Glutamatergic neuron (in vitro differentiated cells): ENCODE measurements at regions not wholly inside any gene's neighbourhood (a gene's known extent, or its start where the extent isn't known, plus 50 kb on each side); places are given as distances from the start of the nearest gene placed in this dataset.
"Not testable (repeated sequence)": the region's sequence is repeated elsewhere in the genome, so short reads cannot be mapped to it uniquely, and the experiment has no call there.

Source experiments
- DNase-seq: peaks from one replicate; pipeline ENCODE4 v3.0.0; 2022
- H3K27ac Mint-ChIP-seq: one replicate; pipeline ENCODE4 v1.8.0; 2020; ENCODE audit warnings: mild to moderate bottlenecking, mixed read lengths, inconsistent platforms; ENCODE audit not compliant: unreplicated experiment
- H3K27me3 Mint-ChIP-seq: one replicate; pipeline ENCODE4 v1.8.0; 2020; ENCODE audit warnings: mild to moderate bottlenecking, moderate library complexity, mixed read lengths, inconsistent platforms; ENCODE audit not compliant: unreplicated experiment
- H3K36me3 Mint-ChIP-seq: one replicate; pipeline ENCODE4 v1.8.0; 2020; ENCODE audit warnings: mild to moderate bottlenecking, mixed read lengths, inconsistent platforms; ENCODE audit not compliant: unreplicated experiment
- H3K4me1 Mint-ChIP-seq: one replicate; pipeline ENCODE4 v1.8.0; 2020; ENCODE audit warnings: mild to moderate bottlenecking, low read depth, mixed read lengths, inconsistent platforms; ENCODE audit not compliant: unreplicated experiment
- H3K4me3 Mint-ChIP-seq: one replicate; pipeline ENCODE4 v1.8.0; 2020; ENCODE audit warnings: mild to moderate bottlenecking, mixed read lengths, inconsistent platforms; ENCODE audit not compliant: unreplicated experiment
- H3K9me3 Mint-ChIP-seq: one replicate; pipeline ENCODE4 v1.8.0; 2020; ENCODE audit warnings: mild to moderate bottlenecking, moderate library complexity, mixed read lengths, inconsistent platforms; ENCODE audit not compliant: unreplicated experiment
- TF ChIP-seq, protein P1 (sequence below): fragments of 200-600 bp; sonication (generic); IDR thresholded peaks from one replicate; pipeline ENCODE4 v1.5.0; 2021; ENCODE audit not compliant: partially characterized antibody, unreplicated experiment

DNA sequence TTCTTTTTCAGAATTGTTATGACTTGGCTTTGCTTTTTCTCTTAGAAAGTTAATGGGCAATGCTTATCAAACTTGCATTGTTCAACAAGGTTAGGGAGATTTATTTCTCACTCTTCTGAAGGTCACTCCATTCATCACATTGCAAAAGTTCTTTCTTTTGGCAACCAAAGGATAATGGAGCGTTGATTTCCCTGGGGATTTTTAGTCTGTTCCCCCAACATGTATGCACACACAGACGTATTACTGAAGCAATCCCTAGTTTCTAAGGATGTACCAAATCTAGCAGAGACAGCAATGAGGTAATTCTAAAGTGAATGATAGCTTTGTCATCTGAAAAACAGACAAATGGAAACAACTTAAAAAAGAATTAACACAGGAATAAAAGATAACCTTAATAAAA lies 349.1 kb downstream of the NYAP2 start:
- Mint-ChIP-seq H3K9me3 (no peaks in the 10 kb centered on the region), H3K4me3 (no peak overlapping the region), H3K27ac (no peak overlapping the region), H3K36me3 (peaks cover 5% of the 10 kb centered on the region), H3K4me1 (peaks cover 5% of the 10 kb centered on the region), H3K27me3 (no peaks in the 10 kb centered on the region)
- no peak for DNase-seq
- TF ChIP-seq, protein P1, sequence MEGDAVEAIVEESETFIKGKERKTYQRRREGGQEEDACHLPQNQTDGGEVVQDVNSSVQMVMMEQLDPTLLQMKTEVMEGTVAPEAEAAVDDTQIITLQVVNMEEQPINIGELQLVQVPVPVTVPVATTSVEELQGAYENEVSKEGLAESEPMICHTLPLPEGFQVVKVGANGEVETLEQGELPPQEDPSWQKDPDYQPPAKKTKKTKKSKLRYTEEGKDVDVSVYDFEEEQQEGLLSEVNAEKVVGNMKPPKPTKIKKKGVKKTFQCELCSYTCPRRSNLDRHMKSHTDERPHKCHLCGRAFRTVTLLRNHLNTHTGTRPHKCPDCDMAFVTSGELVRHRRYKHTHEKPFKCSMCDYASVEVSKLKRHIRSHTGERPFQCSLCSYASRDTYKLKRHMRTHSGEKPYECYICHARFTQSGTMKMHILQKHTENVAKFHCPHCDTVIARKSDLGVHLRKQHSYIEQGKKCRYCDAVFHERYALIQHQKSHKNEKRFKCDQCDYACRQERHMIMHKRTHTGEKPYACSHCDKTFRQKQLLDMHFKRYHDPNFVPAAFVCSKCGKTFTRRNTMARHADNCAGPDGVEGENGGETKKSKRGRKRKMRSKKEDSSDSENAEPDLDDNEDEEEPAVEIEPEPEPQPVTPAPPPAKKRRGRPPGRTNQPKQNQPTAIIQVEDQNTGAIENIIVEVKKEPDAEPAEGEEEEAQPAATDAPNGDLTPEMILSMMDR: no peak

DNA sequence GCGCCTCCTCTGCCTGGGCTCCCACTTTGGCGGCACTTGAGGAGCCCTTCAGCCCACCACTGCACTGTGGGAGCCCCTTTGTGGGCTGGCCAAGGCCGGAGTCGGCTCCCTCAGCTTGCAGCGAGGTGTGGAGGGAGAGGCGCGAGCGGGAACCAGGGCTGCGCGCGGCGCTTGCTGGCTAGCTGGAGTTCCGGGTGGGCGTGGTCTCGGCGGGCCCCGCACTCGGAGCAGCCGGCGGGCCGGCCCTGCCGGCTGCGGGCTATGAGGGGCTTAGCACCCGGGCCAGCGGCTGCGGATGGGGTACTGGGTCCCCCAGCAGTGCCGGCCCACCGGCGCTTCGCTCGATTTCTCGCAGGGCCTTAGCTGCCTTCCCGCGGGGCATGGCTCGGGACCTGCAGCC lies 344.5 kb downstream of the NYAP2 start:
- H3K9me3 Mint-ChIP-seq, DNase-seq, H3K4me1 Mint-ChIP-seq, H3K27me3 Mint-ChIP-seq, H3K36me3 Mint-ChIP-seq, H3K4me3 Mint-ChIP-seq, H3K27ac Mint-ChIP-seq: not testable (repeated sequence)

DNA sequence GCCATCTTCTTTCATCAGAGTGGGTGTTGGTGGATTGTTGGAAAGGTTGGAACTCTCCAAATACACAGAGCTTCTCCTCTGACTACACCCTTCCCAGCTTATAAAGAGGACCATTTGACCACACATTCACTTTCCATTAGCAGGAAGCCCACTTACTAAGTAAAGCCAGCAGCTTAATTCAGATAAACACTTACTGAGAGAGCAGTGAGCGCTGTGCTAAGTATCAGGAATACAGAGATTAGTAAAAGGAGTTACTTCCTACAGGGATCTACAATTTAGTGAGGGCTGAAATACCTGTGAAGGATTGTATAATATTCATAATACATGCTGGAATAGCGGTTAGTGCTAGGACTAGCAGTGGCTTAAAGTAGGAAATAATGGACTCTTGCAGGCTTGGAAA lies 343.0 kb downstream of the NYAP2 start:
- Mint-ChIP-seq H3K4me3 (no peak overlapping the region), H3K27ac (no peak overlapping the region), H3K27me3 (no peaks in the 10 kb centered on the region), H3K4me1 (no peaks in the 10 kb centered on the region), H3K9me3 (no peaks in the 10 kb centered on the region), H3K36me3 (peaks cover 5% of the 10 kb centered on the region)
- TF ChIP-seq, protein P1: no peak
- DNase-seq: no peak

DNA sequence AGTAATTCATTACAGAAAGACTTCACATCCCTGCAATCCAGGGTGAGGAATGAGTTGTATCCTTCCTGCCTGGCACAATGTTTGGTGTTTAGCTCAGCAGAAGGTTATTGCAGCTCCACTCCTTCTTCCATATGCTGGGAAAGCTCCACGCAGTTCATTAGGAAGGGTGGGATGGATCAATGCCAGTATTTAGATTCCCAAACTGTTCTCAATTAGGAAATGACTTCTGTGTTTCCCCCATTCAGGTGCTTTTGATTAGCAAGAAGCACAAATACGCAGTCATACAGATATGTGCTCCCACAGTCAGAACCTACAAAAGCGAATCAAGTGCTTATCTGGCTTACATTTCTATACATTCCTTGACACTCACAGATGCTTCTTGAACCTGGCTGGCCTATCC lies 340.6 kb downstream of the NYAP2 start:
- peaks cover 3% of the 10 kb centered on the region for H3K36me3 Mint-ChIP-seq
- no peak overlapping the region for H3K4me3 Mint-ChIP-seq
- DNase-seq: no peak
- no peak overlapping the region for H3K27ac Mint-ChIP-seq
- H3K27me3 Mint-ChIP-seq: no peaks in the 10 kb centered on the region
- H3K4me1 Mint-ChIP-seq: no peaks in the 10 kb centered on the region
- TF ChIP-seq, protein P1: no peak
- no peaks in the 10 kb centered on the region for H3K9me3 Mint-ChIP-seq

DNA sequence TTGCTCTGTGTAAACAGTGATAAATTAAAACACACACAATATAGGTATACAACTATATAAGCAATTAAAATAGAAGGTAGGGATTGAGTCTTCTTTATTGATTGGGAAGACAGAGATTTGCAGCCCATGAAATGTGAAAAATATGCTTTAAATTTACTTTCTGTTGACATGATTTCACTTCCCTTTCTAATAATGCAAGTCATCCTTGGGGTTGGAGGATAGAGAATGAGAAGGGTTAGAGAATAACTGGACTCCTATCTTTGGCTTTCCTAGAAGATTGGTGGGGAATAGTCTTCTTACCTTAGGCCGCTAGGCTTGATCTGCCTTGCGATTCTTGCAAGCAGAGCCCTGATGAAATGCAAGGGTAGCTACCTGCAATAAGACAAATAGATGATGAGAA lies 339.8 kb downstream of the NYAP2 start:
- Mint-ChIP-seq H3K27me3 (no peaks in the 10 kb centered on the region), H3K36me3 (no peaks in the 10 kb centered on the region), H3K27ac (no peak overlapping the region), H3K4me1 (no peaks in the 10 kb centered on the region), H3K9me3 (no peaks in the 10 kb centered on the region), H3K4me3 (no peak overlapping the region)
- no peak for DNase-seq
- TF ChIP-seq, protein P1: no peak

DNA sequence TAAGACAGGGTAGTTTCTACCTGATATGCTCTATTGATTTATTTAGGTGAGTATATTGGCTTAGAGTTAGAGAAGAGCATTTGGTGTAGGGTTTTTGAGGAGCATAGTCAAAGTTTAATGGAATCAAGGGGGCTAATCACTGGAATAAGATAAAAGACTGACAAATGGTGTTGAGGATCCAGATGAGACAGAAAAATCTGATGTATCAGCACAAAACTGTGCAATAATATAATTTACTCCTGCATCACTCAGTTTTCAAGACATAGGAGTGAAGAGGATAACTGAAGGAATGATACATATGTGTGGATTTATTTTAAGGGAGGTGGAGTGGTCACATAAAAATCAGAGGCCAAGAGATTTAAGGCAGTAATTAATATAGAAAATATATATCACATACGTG lies 339.2 kb downstream of the NYAP2 start:
- TF ChIP-seq, protein P1: no peak
- no peaks in the 10 kb centered on the region for H3K27me3 Mint-ChIP-seq
- H3K9me3 Mint-ChIP-seq: no peaks in the 10 kb centered on the region
- no peak for DNase-seq
- H3K4me1 Mint-ChIP-seq: no peaks in the 10 kb centered on the region
- no peak overlapping the region for H3K27ac Mint-ChIP-seq
- no peak overlapping the region for H3K4me3 Mint-ChIP-seq
- no peaks in the 10 kb centered on the region for H3K36me3 Mint-ChIP-seq
